HG03103 (cell line): ENCODE measurements at regions not wholly inside any gene's neighbourhood (a gene's known extent, or its start where the extent isn't known, plus 50 kb on each side); places are given as distances from the start of the nearest gene placed in this dataset.

Experiments used
- ATAC-seq: cut with Tn5 transposase; IDR thresholded peaks from one replicate; pipeline ENCODE4 v1.9.1; 2021; ENCODE audit warnings: low read depth; ENCODE audit not compliant: unreplicated experiment

- no peak for ATAC-seq
Observed at GRCh38 chr10:8513155-8514147, 459.0 kb downstream of the GATA3 start.

DNA sequence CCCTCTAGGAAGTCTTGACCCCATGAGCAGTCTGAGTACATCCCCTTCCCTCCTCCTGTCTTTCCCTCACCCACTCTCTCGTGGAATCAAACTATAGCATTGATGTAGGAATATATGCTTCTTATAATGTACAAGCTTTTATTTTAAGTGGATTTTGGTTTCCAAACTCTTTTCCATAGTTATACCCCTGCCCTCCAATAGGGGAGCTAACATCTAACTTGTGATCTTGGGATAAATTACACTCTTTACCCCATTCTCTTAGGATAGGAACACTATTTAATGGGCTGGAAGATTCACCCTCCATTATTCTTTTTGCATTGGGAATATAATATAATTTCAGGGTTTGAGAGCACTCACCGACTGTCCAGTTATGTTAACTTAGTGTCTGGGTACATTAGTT, 465.9 kb downstream of the GATA3 start:
- ATAC-seq, result no peak

GRCh38 chr10:8527773-8528172, 473.3 kb downstream of the GATA3 start:
- ATAC-seq, result no peak

DNA sequence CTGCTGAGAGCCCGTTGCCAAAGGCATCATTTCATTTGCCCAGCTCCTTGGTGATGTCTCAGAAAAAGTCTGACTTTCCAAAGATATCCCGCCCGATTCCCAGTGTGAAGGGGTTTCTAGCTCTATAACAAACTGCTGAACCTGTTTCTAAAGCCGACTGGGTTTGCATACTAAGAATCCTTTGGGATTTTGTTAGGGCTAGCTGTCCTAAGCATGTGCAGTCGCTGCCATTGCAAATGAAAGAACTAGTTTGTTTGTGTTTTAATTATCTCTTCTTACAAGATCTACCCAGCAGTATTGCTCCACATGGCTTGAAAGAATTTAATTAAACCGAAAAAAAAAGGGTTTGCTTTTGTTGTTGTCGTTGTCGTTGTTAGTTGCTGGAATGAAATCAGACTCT, 476.6 kb downstream of the GATA3 start:
- no peak for ATAC-seq

GRCh38 chr10:8532647-8533046, 478.2 kb downstream of the GATA3 start:
- no peak for ATAC-seq

GRCh38 chr10:8533462-8533861, 479.0 kb downstream of the GATA3 start:
- no peak for ATAC-seq

DNA sequence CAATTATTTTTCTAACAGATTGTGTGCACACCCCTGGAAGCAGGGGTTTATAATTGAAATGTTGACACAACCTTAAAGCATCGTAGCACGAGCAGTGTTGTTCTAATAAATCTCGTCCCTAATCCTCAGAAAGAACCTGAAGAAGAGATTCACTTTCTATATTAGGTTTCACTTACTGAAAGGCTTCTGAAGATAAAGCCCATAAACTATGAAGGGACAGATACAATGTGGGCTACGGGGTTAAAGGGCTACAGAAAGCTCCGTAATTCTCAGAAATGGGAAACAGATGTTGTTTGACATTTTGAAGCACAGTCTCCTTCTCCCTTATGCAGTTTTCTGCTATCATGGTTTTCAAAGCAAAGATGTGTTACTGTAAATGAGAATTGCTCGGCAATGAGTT, 479.6 kb downstream of the GATA3 start:
- no peak for ATAC-seq

DNA sequence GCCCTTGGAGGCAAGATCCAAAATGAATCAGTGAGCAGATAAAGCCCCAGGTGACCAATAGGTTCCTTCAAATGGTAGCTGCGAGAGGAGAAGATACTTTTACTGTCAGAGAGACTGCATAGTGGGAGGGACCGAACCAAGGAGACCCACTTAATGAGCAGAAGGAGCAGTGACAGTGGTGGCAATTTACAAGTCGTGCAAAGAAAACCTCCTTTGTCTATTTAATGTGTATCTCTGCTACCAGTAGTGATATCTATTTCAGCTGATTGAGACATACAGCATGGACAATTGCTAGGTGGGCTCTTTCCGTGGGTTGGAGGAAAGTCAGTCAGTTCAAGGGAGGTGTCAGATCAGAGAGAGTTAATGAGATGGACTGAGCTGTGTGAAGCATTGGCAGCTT, 480.4 kb downstream of the GATA3 start:
- ATAC-seq, result no peak

GRCh38 chr10:8539056-8539455, 484.6 kb downstream of the GATA3 start:
- no peak for ATAC-seq

- ATAC-seq, result no peak
Observed at GRCh38 chr10:8543361-8544056, 489.0 kb downstream of the GATA3 start.

DNA sequence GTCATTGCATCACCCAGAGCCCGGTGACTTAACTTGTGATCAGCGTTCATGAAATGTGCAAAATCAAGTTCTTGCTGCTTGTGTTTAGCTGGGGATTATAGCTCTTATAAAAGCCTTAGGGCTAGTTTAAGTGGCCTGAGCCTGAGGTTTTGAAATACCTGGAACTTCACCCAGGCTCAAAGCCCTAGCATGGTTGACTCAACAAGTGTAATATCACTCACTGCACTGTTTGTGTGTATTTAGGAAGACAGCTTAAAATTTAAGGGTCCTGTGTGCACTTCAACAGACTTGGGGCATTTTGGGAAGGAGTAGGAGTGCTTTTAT, 489.5 kb downstream of the GATA3 start:
- no peak for ATAC-seq

DNA sequence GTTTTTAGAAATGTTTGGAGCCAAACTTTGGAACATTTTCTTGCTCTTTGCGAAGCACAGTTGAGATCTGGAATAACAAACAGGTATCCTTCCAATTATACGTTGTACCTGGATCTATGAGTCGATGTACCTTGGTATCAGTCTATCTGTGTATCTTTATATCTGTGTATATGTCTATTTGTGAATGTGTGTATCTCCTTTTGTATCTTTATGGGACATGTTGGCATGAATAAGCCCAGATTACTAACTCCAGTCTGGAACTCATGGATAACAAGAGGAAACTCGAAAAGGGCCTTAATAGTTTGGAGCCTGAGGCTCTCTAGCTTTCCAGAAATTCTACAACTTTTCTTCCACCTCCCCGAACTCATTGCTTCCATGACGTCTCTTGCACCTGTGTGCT, 490.0 kb downstream of the GATA3 start:
- ATAC-seq, result no peak

DNA sequence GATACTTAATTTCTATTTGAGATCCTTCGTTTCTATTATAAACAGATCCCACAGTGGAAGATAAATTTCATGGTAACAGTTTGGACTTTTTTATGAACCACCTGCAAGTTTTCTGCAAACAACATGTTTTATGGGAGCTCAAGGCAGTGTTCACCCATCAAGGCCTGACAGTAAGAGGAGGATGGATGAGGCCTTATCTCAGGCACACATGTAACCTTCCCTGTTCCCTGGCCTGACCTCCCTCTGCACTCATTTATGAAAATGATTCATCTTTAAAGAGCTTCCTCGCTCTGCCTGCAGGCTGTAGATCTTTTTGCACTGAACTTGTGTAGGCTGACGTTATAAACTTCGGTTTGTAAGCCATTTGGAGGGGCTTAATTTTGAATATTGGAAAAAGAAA, 500.1 kb downstream of the GATA3 start:
- ATAC-seq, result no peak

GRCh38 chr10:8556321-8556720, 501.8 kb downstream of the GATA3 start:
- ATAC-seq, result no peak

- no peak for ATAC-seq
Observed at GRCh38 chr10:8563478-8563877, 509.0 kb downstream of the GATA3 start.

DNA sequence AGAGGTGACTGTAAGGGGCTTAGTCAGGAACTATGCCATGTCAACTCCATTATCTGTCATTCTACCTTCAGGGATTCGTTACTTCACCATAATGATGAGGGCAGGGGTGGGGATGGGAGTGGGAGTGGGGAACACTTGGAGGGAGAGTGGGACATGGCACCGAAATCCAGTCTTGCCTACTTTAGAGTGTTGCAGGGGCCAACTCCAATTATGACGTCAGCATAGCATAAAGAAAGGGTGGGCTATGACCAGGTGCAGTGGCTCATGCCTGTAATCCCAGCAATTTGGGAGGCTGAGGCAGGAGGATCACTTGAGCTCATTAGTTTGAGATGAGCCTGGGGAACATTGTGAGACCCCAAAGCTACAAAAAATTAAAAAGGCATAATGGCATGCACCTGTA, 512.2 kb downstream of the GATA3 start:
- no peak for ATAC-seq

DNA sequence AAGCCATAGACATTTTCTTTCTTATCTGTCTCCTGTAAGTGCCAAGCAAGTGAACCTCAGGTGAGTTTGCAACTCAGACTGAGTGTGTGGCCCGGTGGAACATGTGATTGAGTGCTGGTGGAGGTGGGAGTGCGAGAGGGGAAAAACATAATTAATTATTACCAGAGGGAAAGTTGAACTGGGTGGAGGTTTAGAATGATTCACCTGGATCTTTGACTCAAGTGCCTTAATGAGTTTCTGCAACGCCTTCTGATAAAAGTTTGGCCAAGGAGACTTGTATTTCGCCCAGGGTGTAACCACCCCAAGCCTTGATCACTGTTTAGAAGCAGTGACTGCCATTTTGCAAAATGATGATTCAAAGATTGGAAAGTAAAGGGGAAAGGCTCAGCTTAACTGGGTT, 513.9 kb downstream of the GATA3 start:
- no peak for ATAC-seq

DNA sequence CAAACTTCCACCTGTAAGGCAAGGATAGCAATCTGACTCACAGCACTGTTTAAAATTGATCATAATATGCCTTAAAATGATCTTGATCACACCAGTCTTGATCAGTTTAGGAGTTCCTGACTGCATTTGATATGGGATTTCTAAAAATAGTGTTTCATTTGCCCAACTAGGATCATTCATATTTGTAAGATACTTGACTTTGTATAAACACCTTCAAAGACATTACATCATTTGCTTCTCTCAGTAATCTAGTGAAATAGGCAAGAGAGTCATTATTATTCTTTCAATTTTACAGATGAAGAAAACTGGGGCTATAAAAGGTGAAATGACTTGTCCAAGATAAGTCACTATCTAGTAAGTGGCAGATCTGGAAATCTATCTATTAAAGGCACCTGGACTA, 521.1 kb downstream of the GATA3 start:
- ATAC-seq, result no peak

DNA sequence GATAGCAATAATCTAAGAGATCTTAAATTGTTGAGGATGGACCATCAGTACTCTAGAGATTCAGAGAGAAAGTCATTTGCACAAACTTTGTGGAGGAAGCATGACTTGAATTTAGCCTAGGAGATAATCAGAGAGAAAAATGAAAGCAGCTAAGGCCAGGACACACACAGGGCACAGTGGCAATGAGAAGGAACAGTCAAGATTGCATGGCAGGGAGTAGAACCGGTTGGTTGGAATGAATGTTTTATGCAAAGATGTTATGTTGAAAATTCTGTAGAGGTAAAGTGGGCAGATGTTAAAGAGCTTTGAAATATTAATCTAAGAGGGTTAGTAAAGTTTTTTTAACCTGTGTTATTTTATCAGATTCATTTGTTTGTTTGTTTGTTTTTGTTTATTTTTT, 521.8 kb downstream of the GATA3 start:
- ATAC-seq, result no peak

- ATAC-seq, result no peak
Observed at GRCh38 chr10:8576911-8577310, 522.4 kb downstream of the GATA3 start.

DNA sequence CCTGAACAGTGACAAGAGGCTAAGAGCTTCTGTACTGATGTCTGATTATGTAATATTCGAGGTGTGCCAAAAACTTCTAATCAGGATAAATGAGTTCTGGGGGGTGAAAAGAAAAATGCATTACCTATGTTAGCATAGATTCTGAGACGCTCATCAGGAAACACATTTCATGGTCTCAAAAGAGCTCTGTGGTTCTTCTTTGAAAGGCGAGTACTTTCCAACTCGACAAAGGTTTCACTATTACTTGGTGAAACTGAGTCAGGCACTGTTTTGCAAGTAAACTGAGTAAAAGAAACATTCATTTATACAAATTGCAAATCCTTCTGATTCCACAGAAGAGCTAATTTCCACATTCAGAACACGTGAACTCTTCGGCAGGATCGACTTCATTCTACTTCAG, 523.2 kb downstream of the GATA3 start:
- ATAC-seq, result no peak
